DND-41 (cell line): ENCODE measurements at regions not wholly inside any gene's neighbourhood (a gene's known extent, or its start where the extent isn't known, plus 50 kb on each side); places are given as distances from the start of the nearest gene placed in this dataset.
"Not testable (repeated sequence)": the region's sequence is repeated elsewhere in the genome, so short reads cannot be mapped to it uniquely, and the experiment has no call there.

Experiments used
- ATAC-seq: fragments of 200-7000 bp; cut with Tn5 transposase; 3 replicates; pipeline ENCODE4 v1.9.1; 2021; ENCODE audit warnings: low read depth; ENCODE audit not compliant: insufficient read depth
- DNase-seq: peaks from one replicate; pipeline ENCODE4 v3.0.0-alpha.2; 2020
- H2AFZ ChIP-seq: 2 replicates; pipeline ENCODE4 v1.6.0; 2012; ENCODE audit warnings: low read depth, low read length
- H3K27ac ChIP-seq: 2 replicates; pipeline ENCODE4 v1.5.1; 2012; ENCODE audit warnings: low read length, inconsistent platforms
- H3K27me3 ChIP-seq: fragments of 200-600 bp; sonication (generic); 2 replicates; pipeline ENCODE4 v1.6.0; 2012; ENCODE audit warnings: low read length, mild to moderate bottlenecking, inconsistent platforms; ENCODE audit not compliant: insufficient read depth, poor library complexity
- H3K36me3 ChIP-seq: 2 replicates; pipeline ENCODE4 v1.5.1; 2012; ENCODE audit warnings: low read length, inconsistent platforms; ENCODE audit not compliant: insufficient read depth
- H3K4me1 ChIP-seq: 2 replicates; pipeline ENCODE4 v1.5.1; 2012; ENCODE audit warnings: mild to moderate bottlenecking, low read length; ENCODE audit not compliant: insufficient read depth
- H3K4me2 ChIP-seq: 2 replicates; pipeline ENCODE4 v1.6.0; 2012; ENCODE audit warnings: mild to moderate bottlenecking, moderate library complexity, low read length, inconsistent platforms; ENCODE audit not compliant: insufficient read depth
- H3K4me3 ChIP-seq, 2 experiments: fragments of 200-600 bp in 1 of 2; shearing (Covaris generic) in 1 of 2; 2 replicates each; pipeline ENCODE4 v1.5.1; 2012 to 2016; ENCODE audit warnings: inconsistent platforms in 2 of 2, low read length in 2 of 2, mild to moderate bottlenecking in 2 of 2, low read depth in 1 of 2, moderate library complexity in 1 of 2
- H3K79me2 ChIP-seq: 2 replicates; pipeline ENCODE4 v1.6.0; 2012; ENCODE audit warnings: low read length, inconsistent platforms; ENCODE audit not compliant: insufficient read depth
- H3K9ac ChIP-seq: 2 replicates; pipeline ENCODE4 v1.6.0; 2012; ENCODE audit warnings: low read depth, mild to moderate bottlenecking, inconsistent platforms, low read length, moderate library complexity
- H3K9me3 ChIP-seq: 2 replicates; pipeline ENCODE4 v1.5.1; 2012; ENCODE audit warnings: low read length, moderate library complexity, mild to moderate bottlenecking, inconsistent platforms; ENCODE audit not compliant: insufficient read depth, severe bottlenecking
- H4K20me1 ChIP-seq: 2 replicates; pipeline ENCODE4 v1.6.0; 2012; ENCODE audit warnings: low read length; ENCODE audit not compliant: insufficient read depth
- EZH2 ChIP-seq: IDR thresholded peaks from 3 replicates; pipeline ENCODE4 v1.6.1; 2012; ENCODE audit warnings: borderline replicate concordance, low read depth, mild to moderate bottlenecking, moderate library complexity, low read length, inconsistent platforms; ENCODE audit not compliant: severe bottlenecking
- TF ChIP-seq, protein P1 (sequence below): IDR thresholded peaks from 2 replicates; pipeline ENCODE4 v1.5.1; 2012; ENCODE audit warnings: borderline replicate concordance, low read length, moderate library complexity, mild to moderate bottlenecking; ENCODE audit not compliant: poor library complexity, severe bottlenecking; ENCODE audit errors: extremely low read depth

DNA sequence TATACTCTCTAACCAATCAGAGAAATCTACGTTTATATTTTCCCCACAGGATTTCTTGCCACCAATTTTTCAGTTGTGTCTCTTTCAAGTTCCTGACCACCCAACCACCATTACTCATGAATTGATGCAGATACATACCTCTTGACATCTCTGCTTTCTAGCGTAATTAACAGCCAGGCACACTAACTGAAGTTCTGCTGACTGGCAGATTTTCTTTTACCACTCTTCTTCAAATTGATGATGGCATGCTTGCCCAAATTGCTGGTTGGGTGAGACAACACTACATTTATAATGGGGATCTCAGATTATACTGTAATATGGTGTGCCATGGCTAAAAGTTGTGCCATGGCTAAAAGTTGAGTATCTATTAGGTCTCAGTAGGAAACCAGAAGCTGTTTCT, 566.7 kb downstream of the ADGRL2 start:
- no peaks in the 10 kb centered on the region for H4K20me1 ChIP-seq
- H3K79me2 ChIP-seq, result no peaks in the 10 kb centered on the region
- H3K36me3 ChIP-seq, result no peaks in the 10 kb centered on the region
- no peak overlapping the region for H2AFZ ChIP-seq
- ATAC-seq (no peak), DNase-seq (no peak)
- no peak for TF ChIP-seq EZH2
- TF ChIP-seq, protein P1, sequence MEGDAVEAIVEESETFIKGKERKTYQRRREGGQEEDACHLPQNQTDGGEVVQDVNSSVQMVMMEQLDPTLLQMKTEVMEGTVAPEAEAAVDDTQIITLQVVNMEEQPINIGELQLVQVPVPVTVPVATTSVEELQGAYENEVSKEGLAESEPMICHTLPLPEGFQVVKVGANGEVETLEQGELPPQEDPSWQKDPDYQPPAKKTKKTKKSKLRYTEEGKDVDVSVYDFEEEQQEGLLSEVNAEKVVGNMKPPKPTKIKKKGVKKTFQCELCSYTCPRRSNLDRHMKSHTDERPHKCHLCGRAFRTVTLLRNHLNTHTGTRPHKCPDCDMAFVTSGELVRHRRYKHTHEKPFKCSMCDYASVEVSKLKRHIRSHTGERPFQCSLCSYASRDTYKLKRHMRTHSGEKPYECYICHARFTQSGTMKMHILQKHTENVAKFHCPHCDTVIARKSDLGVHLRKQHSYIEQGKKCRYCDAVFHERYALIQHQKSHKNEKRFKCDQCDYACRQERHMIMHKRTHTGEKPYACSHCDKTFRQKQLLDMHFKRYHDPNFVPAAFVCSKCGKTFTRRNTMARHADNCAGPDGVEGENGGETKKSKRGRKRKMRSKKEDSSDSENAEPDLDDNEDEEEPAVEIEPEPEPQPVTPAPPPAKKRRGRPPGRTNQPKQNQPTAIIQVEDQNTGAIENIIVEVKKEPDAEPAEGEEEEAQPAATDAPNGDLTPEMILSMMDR, result no peak
- no peak overlapping the region for H3K9ac ChIP-seq
- H3K9me3 ChIP-seq, result peaks cover 2% of the 10 kb centered on the region
- H3K4me2 ChIP-seq, result no peak overlapping the region
- H3K4me1 ChIP-seq, result no peaks in the 10 kb centered on the region
- no peak overlapping the region for H3K4me3 ChIP-seq
- no peaks in the 10 kb centered on the region for H3K27me3 ChIP-seq
- H3K27ac ChIP-seq, result no peak overlapping the region

DNA sequence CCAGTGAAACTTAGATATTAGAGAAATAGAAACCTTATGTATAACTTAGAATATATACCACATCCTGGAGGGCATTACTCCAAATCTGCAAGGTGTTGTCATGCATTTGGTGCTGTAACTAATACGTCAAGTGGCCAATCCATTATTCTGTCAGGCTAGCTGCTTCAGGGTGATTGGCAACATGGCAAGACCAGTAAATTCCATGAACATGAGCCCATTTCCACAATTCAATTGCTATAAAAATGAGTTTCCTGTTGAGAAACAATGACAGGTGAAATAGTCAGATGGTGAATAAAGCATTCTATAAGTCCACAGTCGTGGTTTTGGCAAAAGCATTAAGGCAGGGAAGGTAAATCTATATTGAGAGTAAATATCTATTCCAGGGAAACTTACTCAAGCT, 566.0 kb downstream of the ADGRL2 start:
- no peak overlapping the region for H3K4me3 ChIP-seq
- H3K27ac ChIP-seq, result no peak overlapping the region
- H3K79me2 ChIP-seq, result no peaks in the 10 kb centered on the region
- H3K9me3 ChIP-seq, result peaks cover 2% of the 10 kb centered on the region
- ATAC-seq (no peak), DNase-seq (no peak)
- no peaks in the 10 kb centered on the region for H3K27me3 ChIP-seq
- H3K9ac ChIP-seq, result no peak overlapping the region
- no peaks in the 10 kb centered on the region for H3K4me1 ChIP-seq
- H4K20me1 ChIP-seq, result no peaks in the 10 kb centered on the region
- TF ChIP-seq, protein P1, result no peak
- TF ChIP-seq EZH2, result no peak
- H3K36me3 ChIP-seq, result no peaks in the 10 kb centered on the region
- H3K4me2 ChIP-seq, result no peak overlapping the region
- no peak overlapping the region for H2AFZ ChIP-seq

DNA sequence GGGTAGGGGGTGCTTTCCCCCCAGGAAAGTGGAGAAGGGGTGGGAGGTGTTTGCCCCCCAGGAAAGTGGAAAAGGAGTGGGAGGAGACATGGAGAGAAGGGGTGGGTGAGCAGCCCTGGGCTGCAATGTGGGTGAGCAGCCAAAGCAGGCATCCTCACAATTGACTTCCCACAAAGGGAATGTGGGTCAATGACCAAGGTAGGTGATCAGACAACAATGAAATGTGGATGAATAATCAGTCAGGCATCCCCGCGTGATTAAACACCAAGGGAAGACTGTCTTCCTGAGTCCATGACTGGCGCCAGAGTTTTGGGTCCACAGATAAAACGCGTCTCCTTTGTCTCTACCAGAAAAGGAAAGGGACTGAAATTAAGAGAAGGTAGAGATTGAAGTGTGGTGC, 558.8 kb downstream of the ADGRL2 start:
- H3K4me1 ChIP-seq, H4K20me1 ChIP-seq, H3K27me3 ChIP-seq, H3K79me2 ChIP-seq, DNase-seq, H3K4me3 ChIP-seq, H2AFZ ChIP-seq, H3K9ac ChIP-seq, H3K27ac ChIP-seq, ATAC-seq, H3K36me3 ChIP-seq, H3K4me2 ChIP-seq, H3K9me3 ChIP-seq: not testable (repeated sequence)

DNA sequence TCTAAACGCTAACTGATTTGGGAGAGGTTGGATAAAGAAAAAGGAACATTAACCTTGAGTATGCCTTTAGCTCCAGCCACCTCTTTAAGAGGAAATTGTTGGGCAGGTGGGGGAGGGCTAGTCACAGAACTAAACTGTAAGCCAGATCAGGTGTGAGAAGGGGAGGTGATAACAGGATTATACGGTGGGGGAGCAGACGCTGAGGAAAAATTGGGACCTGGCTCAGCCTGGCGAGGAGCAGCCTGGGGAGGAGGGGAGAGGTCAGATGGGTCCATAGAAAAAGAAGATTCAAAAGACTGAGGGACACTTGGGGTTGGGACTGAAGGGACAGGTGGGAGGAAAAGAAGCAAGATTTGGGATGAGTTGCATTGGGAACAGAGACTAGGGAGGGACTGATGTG, 558.0 kb downstream of the ADGRL2 start:
- H3K27me3 ChIP-seq, H3K4me1 ChIP-seq, H3K36me3 ChIP-seq, H3K4me3 ChIP-seq, H3K27ac ChIP-seq, H3K79me2 ChIP-seq, ATAC-seq, H3K9ac ChIP-seq, H4K20me1 ChIP-seq, H3K4me2 ChIP-seq, H3K9me3 ChIP-seq, H2AFZ ChIP-seq, DNase-seq: not testable (repeated sequence)

DNA sequence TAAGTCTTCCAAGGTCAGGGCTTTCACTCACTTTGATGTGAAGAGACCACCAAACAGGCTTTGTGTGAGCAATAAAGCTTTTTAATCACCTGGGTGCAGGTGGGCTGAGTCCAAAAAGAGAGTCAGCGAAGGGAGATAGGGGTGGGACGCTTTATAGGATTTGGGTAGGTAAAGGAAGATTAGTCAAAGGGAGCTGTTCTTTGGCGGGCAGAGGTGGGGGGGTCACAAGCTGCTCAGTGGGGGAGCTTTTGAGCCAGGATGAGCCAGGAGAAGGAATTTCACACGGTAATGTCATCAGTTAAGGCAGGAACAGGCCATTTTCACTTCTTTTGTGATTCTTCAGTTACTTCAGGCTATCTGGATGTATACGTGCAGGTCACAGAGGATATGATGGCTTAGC, 553.8 kb downstream of the ADGRL2 start:
- H3K27me3 ChIP-seq, H3K36me3 ChIP-seq, H3K4me3 ChIP-seq, H2AFZ ChIP-seq, H3K79me2 ChIP-seq, H3K27ac ChIP-seq, ATAC-seq, H3K9me3 ChIP-seq, H4K20me1 ChIP-seq, H3K4me2 ChIP-seq, DNase-seq, H3K4me1 ChIP-seq, H3K9ac ChIP-seq: not testable (repeated sequence)
